Heart right ventricle (tissue), 16 donors: ENCODE measurements at regions not wholly inside any gene's neighbourhood (a gene's known extent, or its start where the extent isn't known, plus 50 kb on each side); places are given as distances from the start of the nearest gene placed in this dataset.

Source experiments
- ATAC-seq, 8 donors: fragments of 200-7000 bp; cut with Tn5 transposase; one replicate each; pipeline ENCODE4 v1.9.1; 2020; ENCODE audit warnings: mild to moderate bottlenecking in 8 of 8, moderate library complexity in 8 of 8, moderate number of reproducible peaks in 1 of 8
- DNase-seq, 2 donors: peaks; one replicate each; pipeline ENCODE4 v3.0.0-alpha.2; 2020
- H3K27ac ChIP-seq, 10 donors: fragments of 200-600 bp; sonication (generic) in 2 of 10; one replicate each; pipeline versions ENCODE4 v1.5.0 to v1.8.0; 2020 to 2022; ENCODE audit warnings: mild to moderate bottlenecking in 3 of 10
- H3K27me3 ChIP-seq, 7 donors: fragments of 200-600 bp; one replicate each; pipeline ENCODE4 v1.8.0; 2021 to 2022; ENCODE audit warnings: mild to moderate bottlenecking in 2 of 7
- H3K36me3 ChIP-seq, 9 donors: fragments of 200-600 bp; sonication (generic) in 1 of 9; one replicate each; pipeline versions ENCODE4 v1.5.0 to v1.8.0; 2020 to 2022; ENCODE audit warnings: mild to moderate bottlenecking in 2 of 9
- H3K4me1 ChIP-seq, 9 donors: fragments of 200-600 bp; sonication (generic) in 1 of 9; one replicate each; pipeline versions ENCODE4 v1.5.0 to v1.8.0; 2020 to 2022; ENCODE audit warnings: mild to moderate bottlenecking in 4 of 9
- H3K4me3 ChIP-seq, 10 donors: fragments of 200-600 bp; sonication (generic) in 2 of 10; one replicate each; pipeline versions ENCODE4 v1.5.0 to v1.8.0; 2020 to 2022; ENCODE audit warnings: mild to moderate bottlenecking in 7 of 10, moderate library complexity in 2 of 10
- H3K9me3 ChIP-seq, 11 donors: fragments of 200-600 bp in 10 of 11; sonication (generic) in 2 of 11; one replicate each; pipeline versions ENCODE4 v1.5.0 to v1.8.0; 2013 to 2022; ENCODE audit warnings: mild to moderate bottlenecking in 2 of 11, control low read depth in 1 of 11, moderate library complexity in 1 of 11
- CTCF ChIP-seq, 9 donors: fragments of 200-600 bp; sonication (generic) in 2 of 9; IDR thresholded peaks; one replicate each; pipeline versions ENCODE4 v1.5.0 to v1.8.0; 2021 to 2022; ENCODE audit warnings: antibody characterized with exemption in 9 of 9, mild to moderate bottlenecking in 5 of 9, moderate library complexity in 1 of 9
- WGBS, 2 donors: extraction: QIAGEN DNeasy Blood & Tissue Kit; methylation state at CpG; one replicate each; pipeline ENCODE4 v1.1.7; 2013; ENCODE audit warnings: inconsistent platforms in 1 of 2; 5-methylcytosine and 5-hydroxymethylcytosine counted together
- intact Hi-C, 10 donors: fragments of 100-400 bp; cut with DNase I; formaldehyde crosslinking; loops; one replicate each; pipeline versions ENCODE4 v1.11.1 to v1.14.2; 2022
- donor health status: Arrhythmogenic right ventricular cardiomyopathy.
- donor health status: ischemic (EF 13 %, LVEDD 7.1; RV severe dilation, severe dysfunction).
- donor health status: healthy with polysubstance abuse.
- donor health status: DM: no; HTN: yes; CAD: no.
- donor health status: DM: no; HTN: no; CAD: no.
- donor health status: ischemic (EF 25% LVEDD 6.9; RV normal size, moderate dysfunction).
- donor health status: ischemic (EF 25% LVEDD 5.7; RV mildly dilated, moderate dysfunction).
- donor health status: healthy.
- donor health status: DM: yes; HTN: yes; CAD: no.
- donor health status: Ischemic cardiomyopathy.
- donor health status: ischemic (EF 35%, LVEDD 5.7; RV mildly dilated, moderate dysfunction).
- donor health status: nonischemic (EF 11% LVEDD 7.7; RV severe dilation, severe dysfunction).
- donor health status: DM: yes; HTN: yes; CAD: no.
- donor health status: PGD.
- donor health status: ischemic (EF 29% LVEDD 5.4; RV normal size, mild dysfunction).
- donor health status: nonischemic (EF 23%, LVEDD 6.1; RV moderate dilation, normal function).

GRCh38 chr22:48082284-48082683 is 1319.8 kb downstream of the TBC1D22A start:
- TF ChIP-seq CTCF (IDR thresholded peaks at IDR 0.05): no peak
- Histone ChIP-seq H3K36me3 (no peaks in the 10 kb centered on the region), H3K9me3 (no peaks in the 10 kb centered on the region), H3K27me3 (peaks cover 0 to 48% (median 21%) of the 10 kb centered on the region in 7 donors), H3K4me3 (no peak overlapping the region), H3K4me1 (no peaks in the 10 kb centered on the region), H3K27ac (no peak overlapping the region)
- WGBS, 2 donors: 67 to 70% methylated on average over 6 of the region's 6 CpGs
- intact Hi-C loops: no loop called here
- ATAC-seq (no peak), DNase-seq (no peak)

- DNase-seq (no peak), ATAC-seq (no peak)
- H3K27ac ChIP-seq: no peak overlapping the region
- H3K4me3 ChIP-seq: no peak overlapping the region
- H3K36me3 ChIP-seq: no peaks in the 10 kb centered on the region
- no peak for TF ChIP-seq CTCF (IDR thresholded peaks at IDR 0.05)
- H3K27me3 ChIP-seq: peaks cover 0 to 48% (median 20%) of the 10 kb centered on the region in 7 donors
- H3K9me3 ChIP-seq: no peaks in the 10 kb centered on the region
- H3K4me1 ChIP-seq: no peaks in the 10 kb centered on the region
- intact Hi-C loops: no loop called here
- 80 to 83% methylated on average over 16 of the region's 16 CpGs for WGBS, 2 donors
These were observed 1318.8 kb downstream of the TBC1D22A start for GRCh38 chr22:48081281-48081680.

- Histone ChIP-seq H3K27me3 (peaks cover 0 to 44% (median 20%) of the 10 kb centered on the region in 7 donors), H3K9me3 (no peaks in the 10 kb centered on the region), H3K4me3 (no peak overlapping the region), H3K36me3 (no peaks in the 10 kb centered on the region), H3K4me1 (no peaks in the 10 kb centered on the region), H3K27ac (no peak overlapping the region)
- ATAC-seq (no peak), DNase-seq (no peak)
- intact Hi-C loops: no loop called here
- 90 to 91% methylated on average over 21 of the region's 21 CpGs for WGBS, 2 donors
- no peak for TF ChIP-seq CTCF (IDR thresholded peaks at IDR 0.05)
These were observed 1318.1 kb downstream of the TBC1D22A start for GRCh38 chr22:48080316-48081165.

- Histone ChIP-seq H3K4me1 (no peaks in the 10 kb centered on the region), H3K4me3 (no peak overlapping the region), H3K9me3 (no peaks in the 10 kb centered on the region), H3K27me3 (peaks cover 0 to 35% (median 20%) of the 10 kb centered on the region in 7 donors), H3K27ac (no peak overlapping the region), H3K36me3 (no peaks in the 10 kb centered on the region)
- 83 to 88% methylated on average over 21 of the region's 21 CpGs for WGBS, 2 donors
- no peak for TF ChIP-seq CTCF (IDR thresholded peaks at IDR 0.05)
- ATAC-seq (no peak), DNase-seq (no peak)
- intact Hi-C loops: no loop called here
These were observed 1317.2 kb downstream of the TBC1D22A start for GRCh38 chr22:48079505-48080290.
